NCI-H1436 treated with DMSO at 0.1 percent for 48 hours (cell line): ENCODE measurements at regions not wholly inside any gene's neighbourhood (a gene's known extent, or its start where the extent isn't known, plus 50 kb on each side); places are given as distances from the start of the nearest gene placed in this dataset.
"Not testable (repeated sequence)": the region's sequence is repeated elsewhere in the genome, so short reads cannot be mapped to it uniquely, and the experiment has no call there.

ENCODE experiments used
- DNase-seq: peaks from one replicate; lab custom pipeline; 2025; lab: John Stamatoyannopoulos, UW

- DNase-seq, result no peak
Observed at GRCh38 chr21:35601211-35601610, 459.1 kb downstream of the SETD4 start.

GRCh38 chr21:35599164-35599563, 461.2 kb downstream of the SETD4 start:
- no peak for DNase-seq

GRCh38 chr21:35597750-35598339, 462.5 kb downstream of the SETD4 start:
- no peak for DNase-seq

GRCh38 chr21:35594905-35595304, 465.4 kb downstream of the SETD4 start:
- no peak for DNase-seq

GRCh38 chr21:35593000-35593502, 467.3 kb downstream of the SETD4 start:
- DNase-seq, result no peak

GRCh38 chr21:35590284-35590683, 470.0 kb downstream of the SETD4 start:
- DNase-seq, result not testable (repeated sequence)

- no peak for DNase-seq
Observed at GRCh38 chr21:35587841-35588380, 472.4 kb downstream of the SETD4 start.

GRCh38 chr21:35586305-35586704, 474.0 kb downstream of the SETD4 start:
- no peak for DNase-seq

- DNase-seq, result no peak
Observed at GRCh38 chr21:35585878-35586277, 474.4 kb downstream of the SETD4 start.

- no peak for DNase-seq
Observed at GRCh38 chr21:35585155-35585554, 475.2 kb downstream of the SETD4 start.

- no peak for DNase-seq
Observed at GRCh38 chr21:35583566-35584216, 476.6 kb downstream of the SETD4 start.

- no peak for DNase-seq
Observed at GRCh38 chr21:35582731-35583130, 477.6 kb downstream of the SETD4 start.

GRCh38 chr21:35581640-35582039, 478.7 kb downstream of the SETD4 start:
- DNase-seq, result no peak

- no peak for DNase-seq
Observed at GRCh38 chr21:35579520-35580293, 480.6 kb downstream of the SETD4 start.

GRCh38 chr21:35578831-35579471, 481.4 kb downstream of the SETD4 start:
- DNase-seq, result no peak

GRCh38 chr21:35578347-35578782, 482.0 kb downstream of the SETD4 start:
- DNase-seq, result no peak

GRCh38 chr21:35575280-35575915, 484.9 kb downstream of the SETD4 start:
- no peak for DNase-seq

- no peak for DNase-seq
Observed at GRCh38 chr21:35573472-35574374, 486.6 kb downstream of the SETD4 start.

GRCh38 chr21:35571910-35572309, 488.4 kb downstream of the SETD4 start:
- no peak for DNase-seq

- no peak for DNase-seq
Observed at GRCh38 chr21:35568643-35569042, 491.7 kb downstream of the SETD4 start.

GRCh38 chr21:35566874-35567273, 493.5 kb downstream of the SETD4 start:
- DNase-seq, result no peak
